ENCODE measurements at regions not wholly inside any gene's neighbourhood (a gene's known extent, or its start where the extent isn't known, plus 50 kb on each side); places are given as distances from the start of the nearest gene placed in this dataset.

DNA sequence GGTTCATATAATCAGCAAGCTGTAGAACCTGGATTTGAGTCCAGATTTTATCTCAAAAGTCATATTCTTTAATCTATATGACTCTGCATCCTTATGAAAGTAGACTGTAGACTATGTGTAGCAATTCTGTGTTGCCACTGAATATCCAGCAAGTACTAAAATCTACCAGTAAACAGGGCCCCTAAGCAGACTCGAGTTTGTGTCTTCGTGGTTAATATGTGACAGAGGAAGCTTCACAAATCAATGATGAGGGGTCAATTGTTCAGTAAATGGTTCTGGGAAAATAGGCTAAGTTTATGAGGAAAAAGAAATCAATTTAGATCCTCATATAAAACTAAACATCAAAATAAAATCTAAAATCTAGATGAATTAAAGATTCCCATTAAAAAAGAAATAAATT is 648.5 kb upstream of the KIRREL3 start:
- no peak for DNase-seq
- Histone ChIP-seq H3K4me3 (no peak overlapping the region), H3K9me3 (replicated peaks) (no peaks in the 10 kb centered on the region), H3K27me3 (ENCODE audit: low read depth) (no peaks in the 10 kb centered on the region), H3K4me1 (no peaks in the 10 kb centered on the region), H3K36me3 (no peaks in the 10 kb centered on the region), H3K27ac (replicated peaks) (no peak overlapping the region)
- TF ChIP-seq, protein P1, sequence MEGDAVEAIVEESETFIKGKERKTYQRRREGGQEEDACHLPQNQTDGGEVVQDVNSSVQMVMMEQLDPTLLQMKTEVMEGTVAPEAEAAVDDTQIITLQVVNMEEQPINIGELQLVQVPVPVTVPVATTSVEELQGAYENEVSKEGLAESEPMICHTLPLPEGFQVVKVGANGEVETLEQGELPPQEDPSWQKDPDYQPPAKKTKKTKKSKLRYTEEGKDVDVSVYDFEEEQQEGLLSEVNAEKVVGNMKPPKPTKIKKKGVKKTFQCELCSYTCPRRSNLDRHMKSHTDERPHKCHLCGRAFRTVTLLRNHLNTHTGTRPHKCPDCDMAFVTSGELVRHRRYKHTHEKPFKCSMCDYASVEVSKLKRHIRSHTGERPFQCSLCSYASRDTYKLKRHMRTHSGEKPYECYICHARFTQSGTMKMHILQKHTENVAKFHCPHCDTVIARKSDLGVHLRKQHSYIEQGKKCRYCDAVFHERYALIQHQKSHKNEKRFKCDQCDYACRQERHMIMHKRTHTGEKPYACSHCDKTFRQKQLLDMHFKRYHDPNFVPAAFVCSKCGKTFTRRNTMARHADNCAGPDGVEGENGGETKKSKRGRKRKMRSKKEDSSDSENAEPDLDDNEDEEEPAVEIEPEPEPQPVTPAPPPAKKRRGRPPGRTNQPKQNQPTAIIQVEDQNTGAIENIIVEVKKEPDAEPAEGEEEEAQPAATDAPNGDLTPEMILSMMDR (IDR thresholded peaks at IDR 0.05; ENCODE audit: borderline replicate concordance), result no peak
- intact Hi-C loops (cut with micrococcal nuclease), result no loop called here

DNA sequence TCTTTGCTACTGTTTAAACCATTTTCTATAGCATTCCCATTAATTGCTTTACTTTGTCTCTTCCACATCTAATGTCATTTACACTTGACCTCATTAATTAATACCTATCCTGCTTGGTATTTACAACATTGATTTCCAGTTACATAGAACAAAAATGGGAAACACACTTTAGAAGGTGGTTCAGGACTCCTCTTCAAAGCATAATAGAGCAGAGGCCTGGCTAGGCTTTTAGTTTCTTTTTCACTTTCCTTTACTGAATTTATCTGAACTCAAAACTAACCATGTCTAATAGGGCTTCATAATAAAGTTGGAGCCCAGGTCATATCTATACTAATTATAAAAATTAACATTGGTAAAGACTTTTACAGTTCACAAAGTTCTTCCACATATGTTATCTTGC is 648.0 kb upstream of the KIRREL3 start:
- Histone ChIP-seq H3K4me3 (no peak overlapping the region), H3K9me3 (replicated peaks) (no peaks in the 10 kb centered on the region), H3K36me3 (no peaks in the 10 kb centered on the region), H3K27me3 (ENCODE audit: low read depth) (no peaks in the 10 kb centered on the region), H3K4me1 (no peaks in the 10 kb centered on the region), H3K27ac (replicated peaks) (no peak overlapping the region)
- DNase-seq, result no peak
- TF ChIP-seq, protein P1 (IDR thresholded peaks at IDR 0.05; ENCODE audit: borderline replicate concordance), result no peak
- intact Hi-C loops (cut with micrococcal nuclease), result no loop called here

DNA sequence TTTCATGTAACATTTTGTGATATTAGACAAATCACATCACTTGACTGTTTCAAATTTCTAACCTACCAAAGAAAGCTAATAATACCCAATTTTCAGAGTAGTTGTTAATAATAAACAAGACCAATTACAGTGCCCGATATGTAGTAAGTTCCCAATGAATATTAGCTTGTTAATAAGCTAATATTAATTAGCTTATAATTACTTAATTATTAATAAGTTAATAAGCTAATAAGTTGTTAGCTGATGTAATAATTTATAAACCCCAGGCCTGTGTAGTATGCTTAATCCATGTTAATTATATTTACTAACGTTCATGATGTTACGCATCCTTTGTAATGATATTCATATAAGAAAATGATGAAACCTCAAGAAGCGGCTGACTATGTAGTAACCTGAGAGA is 643.8 kb upstream of the KIRREL3 start:
- H3K36me3 ChIP-seq, result no peaks in the 10 kb centered on the region
- no peak for DNase-seq
- H3K4me3 ChIP-seq, result no peak overlapping the region
- H3K9me3 ChIP-seq (replicated peaks), result no peaks in the 10 kb centered on the region
- TF ChIP-seq, protein P1 (IDR thresholded peaks at IDR 0.05; ENCODE audit: borderline replicate concordance), result no peak
- H3K27ac ChIP-seq (replicated peaks), result no peak overlapping the region
- H3K4me1 ChIP-seq, result no peaks in the 10 kb centered on the region
- no peaks in the 10 kb centered on the region for H3K27me3 ChIP-seq (ENCODE audit: low read depth)
- intact Hi-C loops (cut with micrococcal nuclease), result no loop called here

DNA sequence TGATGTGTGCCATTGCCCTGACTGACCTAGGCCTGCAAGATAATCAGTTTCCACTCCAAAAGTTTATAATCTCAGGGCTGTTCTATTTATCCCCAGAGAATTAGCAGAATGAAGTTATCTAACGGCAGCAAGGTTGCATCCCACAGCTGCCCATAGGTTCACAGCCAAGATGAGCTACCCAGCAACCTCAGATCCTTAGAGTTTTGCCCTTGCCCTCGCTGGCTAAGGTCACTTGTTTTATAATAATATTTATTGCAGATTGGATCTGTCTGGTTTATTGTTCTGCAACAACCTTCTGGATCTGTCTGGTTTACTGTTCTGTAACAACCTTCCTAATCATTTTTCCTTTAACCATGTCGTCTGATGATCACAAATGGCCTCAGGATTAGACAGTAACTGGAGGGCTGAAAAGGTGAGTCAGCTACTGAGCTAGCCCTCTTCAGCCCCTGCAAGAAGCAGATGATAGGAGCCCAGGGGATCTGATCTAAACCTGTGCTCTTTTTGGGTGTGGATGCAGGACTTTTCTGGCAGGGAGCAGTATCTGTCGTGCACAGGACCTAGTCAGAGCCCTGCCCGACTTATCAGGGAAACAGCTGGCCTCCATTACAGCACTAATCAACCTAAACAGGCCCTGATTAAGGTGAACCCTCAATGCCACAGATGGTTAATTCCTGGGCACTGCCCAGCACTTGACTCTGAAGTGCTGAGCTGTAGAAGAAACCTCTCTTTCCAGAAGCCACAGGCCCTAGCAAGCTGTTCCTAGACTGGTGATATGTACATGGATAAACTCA is 642.9 kb upstream of the KIRREL3 start:
- H3K36me3 ChIP-seq, result no peaks in the 10 kb centered on the region
- TF ChIP-seq, protein P1 (IDR thresholded peaks at IDR 0.05; ENCODE audit: borderline replicate concordance), result no peak
- H3K4me3 ChIP-seq, result no peak overlapping the region
- H3K27ac ChIP-seq (replicated peaks), result no peak overlapping the region
- intact Hi-C loops (cut with micrococcal nuclease), result no loop called here
- H3K9me3 ChIP-seq (replicated peaks), result no peaks in the 10 kb centered on the region
- H3K4me1 ChIP-seq, result no peaks in the 10 kb centered on the region
- no peak for DNase-seq
- H3K27me3 ChIP-seq (ENCODE audit: low read depth), result no peaks in the 10 kb centered on the region

- TF ChIP-seq, protein P1 (IDR thresholded peaks at IDR 0.05; ENCODE audit: borderline replicate concordance), result no peak
- Histone ChIP-seq H3K27me3 (ENCODE audit: low read depth) (no peaks in the 10 kb centered on the region), H3K27ac (replicated peaks) (no peak overlapping the region), H3K4me1 (no peaks in the 10 kb centered on the region), H3K9me3 (replicated peaks) (no peaks in the 10 kb centered on the region), H3K36me3 (no peaks in the 10 kb centered on the region), H3K4me3 (no peak overlapping the region)
- DNase-seq, result no peak
- intact Hi-C loops (cut with micrococcal nuclease), result no loop called here
Observed at GRCh38 chr11:127640561-127641451, 640.2 kb upstream of the KIRREL3 start.

Measured in left ventricle myocardium inferior (tissue), 1 donor.